T-helper 2 cell treated with Interferon-gamma antibody and Interleukin-4, amounts not matched to agents 5 μg/mL and 100 μg/mL, for 36 hours (primary cell): ENCODE measurements at regions not wholly inside any gene's neighbourhood (a gene's known extent, or its start where the extent isn't known, plus 50 kb on each side); places are given as distances from the start of the nearest gene placed in this dataset.
"Not testable (repeated sequence)": the region's sequence is repeated elsewhere in the genome, so short reads cannot be mapped to it uniquely, and the experiment has no call there.

Experiments
- DNase-seq: peaks from one replicate; pipeline ENCODE4 v3.0.0; 2021; ENCODE audit warnings: low spot score
- H3K27ac Mint-ChIP-seq: one replicate; pipeline ENCODE4 v1.8.0; 2021; ENCODE audit warnings: mild to moderate bottlenecking, mixed read lengths
- H3K27me3 Mint-ChIP-seq: one replicate; pipeline ENCODE4 v1.8.0; 2021; ENCODE audit warnings: low read depth, mixed read lengths
- H3K36me3 Mint-ChIP-seq: one replicate; pipeline ENCODE4 v1.8.0; 2021; ENCODE audit warnings: low read depth, mixed read lengths
- H3K4me1 Mint-ChIP-seq: one replicate; pipeline ENCODE4 v1.8.0; 2021; ENCODE audit warnings: low read depth, mixed read lengths
- H3K4me3 Mint-ChIP-seq: one replicate; pipeline ENCODE4 v1.8.0; 2022; ENCODE audit warnings: mild to moderate bottlenecking, moderate library complexity, mixed read lengths
- H3K9me3 Mint-ChIP-seq: one replicate; pipeline ENCODE4 v1.8.0; 2021; ENCODE audit warnings: mixed read lengths

- H3K27me3 Mint-ChIP-seq, result no peaks in the 10 kb centered on the region
- no peaks in the 10 kb centered on the region for H3K36me3 Mint-ChIP-seq
- H3K4me3 Mint-ChIP-seq, result no peak overlapping the region
- H3K4me1 Mint-ChIP-seq, result no peaks in the 10 kb centered on the region
- no peak for DNase-seq
- no peaks in the 10 kb centered on the region for H3K9me3 Mint-ChIP-seq
- H3K27ac Mint-ChIP-seq, result no peak overlapping the region
Measured at GRCh38 chr11:19420868-19421533, 180.3 kb upstream of the E2F8 start.

- Mint-ChIP-seq H3K9me3 (no peaks in the 10 kb centered on the region), H3K4me3 (no peak overlapping the region), H3K27ac (no peak overlapping the region), H3K36me3 (no peaks in the 10 kb centered on the region), H3K4me1 (no peaks in the 10 kb centered on the region), H3K27me3 (peaks cover 4% of the 10 kb centered on the region)
- DNase-seq, result no peak
Measured at GRCh38 chr11:19419808-19420207, 179.1 kb upstream of the E2F8 start.

GRCh38 chr11:19419021-19419750 is 178.4 kb upstream of the E2F8 start:
- DNase-seq, result no peak
- Mint-ChIP-seq H3K36me3 (no peaks in the 10 kb centered on the region), H3K27me3 (peaks cover 8% of the 10 kb centered on the region)

GRCh38 chr11:19418221-19418620 is 177.5 kb upstream of the E2F8 start:
- no peaks in the 10 kb centered on the region for H3K9me3 Mint-ChIP-seq
- no peaks in the 10 kb centered on the region for H3K36me3 Mint-ChIP-seq
- no peak overlapping the region for H3K27ac Mint-ChIP-seq
- H3K27me3 Mint-ChIP-seq, result peaks cover 9% of the 10 kb centered on the region
- H3K4me1 Mint-ChIP-seq, result no peaks in the 10 kb centered on the region
- H3K4me3 Mint-ChIP-seq, result no peak overlapping the region
- no peak for DNase-seq

More at GRCh38 chr11:19419021-19419750, 178.4 kb upstream of the E2F8 start:
- H3K9me3 Mint-ChIP-seq, result no peaks in the 10 kb centered on the region
- H3K4me3 Mint-ChIP-seq, result no peak overlapping the region
- no peaks in the 10 kb centered on the region for H3K4me1 Mint-ChIP-seq
- H3K27ac Mint-ChIP-seq, result no peak overlapping the region

- not testable (repeated sequence) for H3K4me3 Mint-ChIP-seq, H3K4me1 Mint-ChIP-seq, H3K9me3 Mint-ChIP-seq, H3K27ac Mint-ChIP-seq, DNase-seq, H3K36me3 Mint-ChIP-seq
- peaks cover 11% of the 10 kb centered on the region for H3K27me3 Mint-ChIP-seq
Measured at GRCh38 chr11:19412070-19412469, 171.3 kb upstream of the E2F8 start.

- Mint-ChIP-seq H3K27ac (no peak overlapping the region), H3K4me3 (no peak overlapping the region), H3K27me3 (peaks cover 11% of the 10 kb centered on the region), H3K4me1 (no peaks in the 10 kb centered on the region), H3K36me3 (no peaks in the 10 kb centered on the region), H3K9me3 (no peaks in the 10 kb centered on the region)
- no peak for DNase-seq
Measured at GRCh38 chr11:19410032-19410431, 169.3 kb upstream of the E2F8 start.

- no peaks in the 10 kb centered on the region for H3K4me1 Mint-ChIP-seq
- DNase-seq, result no peak
- H3K27me3 Mint-ChIP-seq, result peaks cover 5% of the 10 kb centered on the region
- H3K36me3 Mint-ChIP-seq, result no peaks in the 10 kb centered on the region
- no peak overlapping the region for H3K4me3 Mint-ChIP-seq
- H3K9me3 Mint-ChIP-seq, result no peaks in the 10 kb centered on the region
- H3K27ac Mint-ChIP-seq, result no peak overlapping the region
Measured at GRCh38 chr11:19409307-19409706, 168.6 kb upstream of the E2F8 start.

- no peaks in the 10 kb centered on the region for H3K9me3 Mint-ChIP-seq
- no peaks in the 10 kb centered on the region for H3K36me3 Mint-ChIP-seq
- H3K4me3 Mint-ChIP-seq, result no peak overlapping the region
- no peak overlapping the region for H3K27ac Mint-ChIP-seq
- no peaks in the 10 kb centered on the region for H3K4me1 Mint-ChIP-seq
- peaks cover 5% of the 10 kb centered on the region for H3K27me3 Mint-ChIP-seq
- DNase-seq, result no peak
Measured at GRCh38 chr11:19407677-19408270, 167.0 kb upstream of the E2F8 start.

- no peak for DNase-seq
- Mint-ChIP-seq H3K9me3 (no peaks in the 10 kb centered on the region), H3K36me3 (no peaks in the 10 kb centered on the region), H3K27ac (no peak overlapping the region), H3K4me3 (no peak overlapping the region), H3K4me1 (no peaks in the 10 kb centered on the region), H3K27me3 (peaks cover 5% of the 10 kb centered on the region)
Measured at GRCh38 chr11:19405966-19406365, 165.2 kb upstream of the E2F8 start.

GRCh38 chr11:19404787-19405186 is 164.0 kb upstream of the E2F8 start:
- Mint-ChIP-seq H3K4me1 (no peaks in the 10 kb centered on the region), H3K4me3 (no peak overlapping the region), H3K27ac (no peak overlapping the region), H3K27me3 (peaks cover 5% of the 10 kb centered on the region), H3K36me3 (no peaks in the 10 kb centered on the region), H3K9me3 (no peaks in the 10 kb centered on the region)
- DNase-seq, result no peak

GRCh38 chr11:19403196-19403895 is 162.6 kb upstream of the E2F8 start:
- Mint-ChIP-seq H3K4me1 (no peaks in the 10 kb centered on the region), H3K4me3 (no peak overlapping the region), H3K27ac (no peak overlapping the region), H3K27me3 (peaks cover 5% of the 10 kb centered on the region), H3K9me3 (no peaks in the 10 kb centered on the region), H3K36me3 (no peaks in the 10 kb centered on the region)
- no peak for DNase-seq

GRCh38 chr11:19400296-19400695 is 159.6 kb upstream of the E2F8 start:
- Mint-ChIP-seq H3K4me3 (no peak overlapping the region), H3K27ac (no peak overlapping the region), H3K27me3 (peaks cover 6% of the 10 kb centered on the region), H3K9me3 (no peaks in the 10 kb centered on the region), H3K4me1 (no peaks in the 10 kb centered on the region), H3K36me3 (no peaks in the 10 kb centered on the region)
- DNase-seq, result no peak

GRCh38 chr11:19398772-19399527 is 158.2 kb upstream of the E2F8 start:
- DNase-seq, result no peak
- H3K9me3 Mint-ChIP-seq, result no peaks in the 10 kb centered on the region
- H3K4me3 Mint-ChIP-seq, result no peak overlapping the region
- no peak overlapping the region for H3K27ac Mint-ChIP-seq
- H3K27me3 Mint-ChIP-seq, result peaks cover 5% of the 10 kb centered on the region
- peaks cover 5% of the 10 kb centered on the region for H3K4me1 Mint-ChIP-seq
- H3K36me3 Mint-ChIP-seq, result no peaks in the 10 kb centered on the region
